H1 (cell line): ENCODE measurements at regions not wholly inside any gene's neighbourhood (a gene's known extent, or its start where the extent isn't known, plus 50 kb on each side); places are given as distances from the start of the nearest gene placed in this dataset.
A peak's percentile ranks its signal among the peaks of the same experiment; 100 is the strongest.

Experiments used
- CTCF ChIA-PET: fragments of 300-600 bp; sonication (Branson Sonifier 250); formaldehyde crosslinking; loops from one replicate; lab custom pipeline; 2021; ENCODE audit not compliant: partially characterized antibody; lab: Charles Lee
- POLR2A ChIA-PET: fragments of 300-600 bp; sonication (Branson Sonifier 250); formaldehyde crosslinking; loops from one replicate; lab custom pipeline; 2021; ENCODE audit warnings: inconsistent platforms; ENCODE audit not compliant: partially characterized antibody; lab: Charles Lee
- DNase-seq, 2 experiments: peaks; one replicate each; pipeline versions ENCODE4 v3.0.0 to v3.0.0-alpha.2; 2010 to 2022; ENCODE audit warnings: low spot score in 2 of 2, low read depth in 1 of 2, mixed read lengths in 1 of 2
- FAIRE-seq: peaks from 2 replicates; lab custom pipeline; 2011; peaks lifted over from hg19 to GRCh38; lab: Jason Lieb, UNC
- H2AFZ ChIP-seq: 2 replicates; pipeline ENCODE4 v1.8.1; 2012; ENCODE audit warnings: low read length, inconsistent platforms
- H2AK5ac ChIP-seq: 2 replicates; pipeline ENCODE4 v1.6.1; 2013; ENCODE audit warnings: low read depth, low read length
- H2BK120ac ChIP-seq: replicated peaks from 2 replicates; pipeline ENCODE3; 2013; ENCODE audit warnings: low read depth, low read length, inconsistent platforms
- H2BK12ac ChIP-seq: 2 replicates; pipeline ENCODE4 v1.6.1; 2013; ENCODE audit warnings: low read depth, low read length
- H2BK15ac ChIP-seq: 2 replicates; pipeline ENCODE4 v1.6.1; 2013; ENCODE audit warnings: low read length
- H2BK20ac ChIP-seq: 2 replicates; pipeline ENCODE4 v1.6.1; 2013; ENCODE audit warnings: low read length
- H2BK5ac ChIP-seq: 2 replicates; pipeline ENCODE4 v1.6.1; 2013; ENCODE audit warnings: low read depth, low read length
- H3K14ac ChIP-seq: 2 replicates; pipeline ENCODE4 v1.6.1; 2013; ENCODE audit warnings: inconsistent platforms; ENCODE audit not compliant: insufficient read length
- H3K18ac ChIP-seq: 2 replicates; pipeline ENCODE4 v1.6.1; 2013; ENCODE audit warnings: low read length; ENCODE audit errors: extremely low read depth
- H3K23ac ChIP-seq: 2 replicates; pipeline ENCODE4 v1.6.1; 2013; ENCODE audit warnings: inconsistent platforms; ENCODE audit not compliant: insufficient read length
- H3K23me2 ChIP-seq: 2 replicates; pipeline ENCODE4 v1.6.1; 2013; ENCODE audit warnings: low read depth, low read length
- H3K27ac ChIP-seq: 2 replicates; pipeline ENCODE4 v1.6.1; 2011; ENCODE audit warnings: low read depth, low read length, inconsistent platforms
- H3K27me3 ChIP-seq, 4 experiments: replicated peaks in 1 of 4; 1 replicate in 1 of 4; 2 replicates in 3 of 4; pipeline versions ENCODE4 v1.6.1 to v1.8.1; 2011 to 2013; ENCODE audit warnings: low read length in 3 of 4, mild to moderate bottlenecking in 3 of 4, inconsistent platforms in 2 of 4, mixed read lengths in 2 of 4, moderate library complexity in 1 of 4; ENCODE audit not compliant: control insufficient read depth in 3 of 4, insufficient read depth in 3 of 4; ENCODE audit errors: extremely low read depth in 1 of 4
- H3K36me3 ChIP-seq, 4 experiments: 2 replicates each; pipeline versions ENCODE4 v1.6.1 to v1.8.1; 2011 to 2013; ENCODE audit warnings: mild to moderate bottlenecking in 4 of 4, low read length in 3 of 4, moderate library complexity in 2 of 4, control low read depth in 1 of 4, inconsistent platforms in 1 of 4; ENCODE audit not compliant: insufficient read depth in 4 of 4, control insufficient read depth in 2 of 4
- H3K4ac ChIP-seq: replicated peaks from 2 replicates; pipeline ENCODE3; 2013; ENCODE audit warnings: low read length, low read depth, mixed read lengths, inconsistent platforms; ENCODE audit not compliant: insufficient read length
- H3K4me1 ChIP-seq, 4 experiments: replicated peaks in 1 of 4; 1 replicate in 1 of 4; 2 replicates in 3 of 4; pipeline versions ENCODE4 v1.6.1 to v1.8.1; 2011 to 2013; ENCODE audit warnings: low read length in 3 of 4, inconsistent platforms in 2 of 4, mixed read lengths in 1 of 4; ENCODE audit not compliant: insufficient read depth in 4 of 4, control insufficient read depth in 3 of 4
- H3K4me2 ChIP-seq, 2 experiments: 2 replicates each; pipeline versions ENCODE4 v1.6.1 to v1.8.1; 2011 to 2013; ENCODE audit warnings: low read depth in 2 of 2, low read length in 2 of 2, control low read depth in 1 of 2, inconsistent platforms in 1 of 2, mild to moderate bottlenecking in 1 of 2; ENCODE audit not compliant: insufficient read depth in 1 of 2
- H3K4me3 ChIP-seq, 4 experiments: fragments of 200-600, 300-600 bp in 1 of 4; sonication (generic), shearing (Covaris generic), sonication (Bioruptor Twin) in 1 of 4; 2 replicates each; pipeline versions ENCODE4 v1.5.1 to v1.8.1; 2011 to 2016; ENCODE audit warnings: low read length in 4 of 4, low read depth in 3 of 4, control low read depth in 2 of 4, inconsistent platforms in 2 of 4, mild to moderate bottlenecking in 2 of 4, mixed read lengths in 1 of 4, moderate library complexity in 1 of 4; ENCODE audit not compliant: insufficient read depth in 2 of 4; ENCODE audit errors: extremely low read depth in 1 of 4
- H3K56ac ChIP-seq: replicated peaks from 2 replicates; pipeline ENCODE3; 2013; ENCODE audit warnings: low read depth, mild to moderate bottlenecking, mixed read lengths, low read length, inconsistent platforms; ENCODE audit not compliant: insufficient read length
- H3K79me1 ChIP-seq: 2 replicates; pipeline ENCODE4 v1.6.1; 2013; ENCODE audit warnings: low read depth, low read length, control low read depth
- H3K79me2 ChIP-seq, 2 experiments: 2 replicates each; pipeline versions ENCODE4 v1.6.1 to v1.8.1; 2012 to 2013; ENCODE audit warnings: low read length in 2 of 2, mild to moderate bottlenecking in 2 of 2, inconsistent platforms in 1 of 2; ENCODE audit not compliant: insufficient read depth in 2 of 2, control insufficient read depth in 1 of 2
- H3K9ac ChIP-seq, 4 experiments: replicated peaks in 1 of 4; 1 replicate in 1 of 4; 2 replicates in 3 of 4; pipeline versions ENCODE4 v1.6.1 to v1.8.1; 2011 to 2013; ENCODE audit warnings: low read depth in 3 of 4, low read length in 3 of 4, control low read depth in 2 of 4, mild to moderate bottlenecking in 2 of 4, moderate library complexity in 2 of 4, inconsistent platforms in 1 of 4; ENCODE audit errors: extremely low read depth in 1 of 4
- H3K9me3 ChIP-seq, 2 experiments: 2 replicates each; pipeline versions ENCODE4 v1.6.1 to v1.8.1; 2012 to 2013; ENCODE audit warnings: mild to moderate bottlenecking in 2 of 2, moderate library complexity in 2 of 2, control low read depth in 1 of 2, inconsistent platforms in 1 of 2, low read depth in 1 of 2, low read length in 1 of 2, mixed read lengths in 1 of 2; ENCODE audit not compliant: insufficient read depth in 2 of 2
- H4K20me1 ChIP-seq, 2 experiments: replicated peaks in 1 of 2; 2 replicates each; pipeline versions ENCODE3 to v1.8.1; 2011 to 2013; ENCODE audit warnings: inconsistent platforms in 2 of 2, low read length in 2 of 2, mild to moderate bottlenecking in 1 of 2; ENCODE audit not compliant: insufficient read depth in 2 of 2, control insufficient read depth in 1 of 2
- H4K5ac ChIP-seq: 2 replicates; pipeline ENCODE4 v1.6.1; 2013; ENCODE audit warnings: low read length, low read depth, mixed read lengths, inconsistent platforms; ENCODE audit not compliant: insufficient read length
- H4K8ac ChIP-seq: 2 replicates; pipeline ENCODE4 v1.8.0; 2013; ENCODE audit warnings: mild to moderate bottlenecking, moderate library complexity, low read length, inconsistent platforms; ENCODE audit not compliant: insufficient read depth; ENCODE audit errors: extremely low read depth
- H4K91ac ChIP-seq: replicated peaks from 2 replicates; pipeline ENCODE3; 2013; ENCODE audit warnings: low read length, mixed read lengths, inconsistent platforms; ENCODE audit not compliant: insufficient read length
- BACH1 ChIP-seq: IDR thresholded peaks from 2 replicates; pipeline ENCODE4 v1.6.1; 2012; ENCODE audit warnings: low read length, improper control_type of control experiment
- MAFK ChIP-seq: IDR thresholded peaks from 2 replicates; pipeline ENCODE4 v1.6.1; 2012; ENCODE audit warnings: low read depth, mild to moderate bottlenecking, improper control_type of control experiment, low read length
- SIRT6 ChIP-seq: IDR thresholded peaks from one replicate; pipeline ENCODE4 v1.7.1; 2012; ENCODE audit warnings: low read length, inconsistent platforms
- SP4 ChIP-seq: IDR thresholded peaks from 2 replicates; pipeline ENCODE4 v1.6.1; 2012; ENCODE audit warnings: low read length, inconsistent platforms
- WGBS, 2 experiments: shearing (Covaris generic) in 1 of 2; methylation state at CpG; one replicate each; pipeline versions ENCODE4 v1.1.6 to v1.1.7; 2013 to 2015; ENCODE audit warnings: low lambda C conversion rate in 2 of 2, mixed read lengths in 2 of 2, inconsistent platforms in 1 of 2, low coverage in 1 of 2, missing lambda C conversion rate in 1 of 2; ENCODE audit not compliant: insufficient replicate concordance in 2 of 2, insufficient coverage in 1 of 2, insufficient read length in 1 of 2; ENCODE audit errors: extremely low coverage in 1 of 2, missing lambda C conversion rate in 1 of 2; 5-methylcytosine and 5-hydroxymethylcytosine counted together

- no peaks in the 10 kb centered on the region for H4K20me1 ChIP-seq
- no peaks in the 10 kb centered on the region for H3K36me3 ChIP-seq
- no peak overlapping the region for H3K9ac ChIP-seq
- no peak overlapping the region for H3K4me3 ChIP-seq
- H4K8ac ChIP-seq, result no peak overlapping the region
- FAIRE-seq (no peak), DNase-seq (no peak)
- no peak overlapping the region for H4K5ac ChIP-seq
- no peak overlapping the region for H2BK12ac ChIP-seq
- H3K79me1 ChIP-seq, result no peaks in the 10 kb centered on the region
- no peak overlapping the region; the same call in 1 of the 2 replicates for H2AK5ac ChIP-seq
- H3K9me3 ChIP-seq, result no peaks in the 10 kb centered on the region
- POLR2A ChIA-PET, result no interaction called here
- WGBS, 2 experiments, result 92% methylated on average over 12 of the region's 12 CpGs; no CpG with 5 or more reads in 1 of the 2 experiments
- H3K4me1 ChIP-seq, result peaks cover 1 to 7% (median 3%) of the 10 kb centered on the region in 4 experiments; a peak in 5 of 7 replicates
- no peak overlapping the region for H2BK15ac ChIP-seq
- no peak overlapping the region for H2BK20ac ChIP-seq
- H3K4ac ChIP-seq, result no peak overlapping the region
- no peak overlapping the region for H2BK5ac ChIP-seq
- TF ChIP-seq BACH1 (peak; percentile 48; the same call in 1 of the 2 replicates), SIRT6 (no peak), SP4 (no peak), MAFK (peak; percentile 29; the same call in 1 of the 2 replicates)
- TF ChIP-seq, all 59 proteins: peak for 2
- no peak overlapping the region for H3K27ac ChIP-seq
- H3K56ac ChIP-seq, result no peak overlapping the region
- H2AFZ ChIP-seq, result no peak overlapping the region
- no peaks in the 10 kb centered on the region for H3K27me3 ChIP-seq
- no peaks in the 10 kb centered on the region for H3K23me2 ChIP-seq
- no peak overlapping the region for H2BK120ac ChIP-seq
- CTCF ChIA-PET, result interaction anchor here (0.8 to 1.7 kb wide), 3 partner anchors 17 to 96 kb away, joined by 3 read pairs; no protein-coding TSS in a partner anchor
- H3K18ac ChIP-seq, result no peak overlapping the region
- H4K91ac ChIP-seq, result peak overlapping the region; percentile 72
- no peak overlapping the region for H3K23ac ChIP-seq
- no peaks in the 10 kb centered on the region for H3K79me2 ChIP-seq
- no peak overlapping the region for H3K4me2 ChIP-seq
- H3K14ac ChIP-seq, result no peak overlapping the region
Measured at GRCh38 chr15:62647202-62647842, 395.2 kb upstream of the TPM1 start.
